ENCODE measurements at regions not wholly inside any gene's neighbourhood (a gene's known extent, or its start where the extent isn't known, plus 50 kb on each side); places are given as distances from the start of the nearest gene placed in this dataset.

DNA sequence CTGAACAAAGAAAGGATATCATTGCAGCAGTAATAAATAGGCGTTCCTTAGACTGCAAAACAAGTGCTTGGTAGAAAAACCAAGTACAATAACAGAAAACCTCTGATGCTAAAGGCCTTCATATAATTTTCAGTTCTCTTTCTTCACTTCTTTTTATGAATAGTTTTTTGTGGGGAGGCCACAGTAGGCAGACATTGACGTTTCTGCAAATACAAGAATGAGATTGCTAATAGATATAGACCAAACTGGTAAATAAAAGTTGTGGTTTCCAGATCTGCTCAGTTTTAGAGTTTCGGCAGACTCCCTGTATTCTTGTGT is 57.0 kb upstream of the RAP1GDS1 start:
- no peak for TF ChIP-seq HDGF (IDR thresholded peaks at IDR 0.05; ENCODE audit: borderline replicate concordance)
- no peak for TF ChIP-seq FOXK2 (IDR thresholded peaks at IDR 0.05)
- TF ChIP-seq SUZ12 (IDR thresholded peaks at IDR 0.05): no peak
- no peak for TF ChIP-seq ZNF384 (IDR thresholded peaks at IDR 0.05)
- no peak for TF ChIP-seq BHLHE40 (IDR thresholded peaks at IDR 0.05; ENCODE audit: borderline replicate concordance)
- TF ChIP-seq ARNT (IDR thresholded peaks at IDR 0.05): no peak
- TF ChIP-seq CTBP1 (IDR thresholded peaks at IDR 0.05; ENCODE audit: borderline replicate concordance): no peak
- TF ChIP-seq, protein P1, sequence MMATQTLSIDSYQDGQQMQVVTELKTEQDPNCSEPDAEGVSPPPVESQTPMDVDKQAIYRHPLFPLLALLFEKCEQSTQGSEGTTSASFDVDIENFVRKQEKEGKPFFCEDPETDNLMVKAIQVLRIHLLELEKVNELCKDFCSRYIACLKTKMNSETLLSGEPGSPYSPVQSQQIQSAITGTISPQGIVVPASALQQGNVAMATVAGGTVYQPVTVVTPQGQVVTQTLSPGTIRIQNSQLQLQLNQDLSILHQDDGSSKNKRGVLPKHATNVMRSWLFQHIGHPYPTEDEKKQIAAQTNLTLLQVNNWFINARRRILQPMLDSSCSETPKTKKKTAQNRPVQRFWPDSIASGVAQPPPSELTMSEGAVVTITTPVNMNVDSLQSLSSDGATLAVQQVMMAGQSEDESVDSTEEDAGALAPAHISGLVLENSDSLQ (IDR thresholded peaks at IDR 0.05): no peak
- TF ChIP-seq NFRKB (IDR thresholded peaks at IDR 0.05): no peak
